ENCODE measurements at regions not wholly inside any gene's neighbourhood (a gene's known extent, or its start where the extent isn't known, plus 50 kb on each side); places are given as distances from the start of the nearest gene placed in this dataset.

- Mint-ChIP-seq H3K4me3 (no peak overlapping the region), H3K27ac (no peak overlapping the region), H3K9me3 (peaks cover 21% of the 10 kb centered on the region), H3K36me3 (no peaks in the 10 kb centered on the region), H3K4me1 (no peaks in the 10 kb centered on the region), H3K27me3 (ENCODE audit: insufficient read depth, low read depth) (peaks cover 5% of the 10 kb centered on the region)
- no peak overlapping the region for H3K4me2 ChIP-seq
- H2AFZ ChIP-seq (replicated peaks) = no peak overlapping the region
- no peaks in the 10 kb centered on the region for H3K27me3 ChIP-seq
- no peaks in the 10 kb centered on the region for H3F3A ChIP-seq (ENCODE audit: low read depth)
- no peak overlapping the region for H3K9ac ChIP-seq
- H3K36me3 ChIP-seq = no peaks in the 10 kb centered on the region
- H3K9me3 ChIP-seq (ENCODE audit: low read depth) = peaks cover 5% of the 10 kb centered on the region
- no peak overlapping the region for H3K27ac ChIP-seq
- no peaks in the 10 kb centered on the region for H4K20me1 ChIP-seq (ENCODE audit: low read depth)
- H3K4me1 ChIP-seq = no peaks in the 10 kb centered on the region
- no peaks in the 10 kb centered on the region for H3K79me2 ChIP-seq (ENCODE audit: low read depth)
- no peak overlapping the region for H3K4me3 ChIP-seq
- DNase-seq (ENCODE audit: low spot score) = no peak
- TF ChIP-seq EZH2phosphoT487 (IDR thresholded peaks at IDR 0.05) = no peak
- TF ChIP-seq CTCF (IDR thresholded peaks at IDR 0.05) = no peak
- no peak for TF ChIP-seq EZH2 (IDR thresholded peaks at IDR 0.05)
These were observed 233.7 kb downstream of the COG6 start for GRCh38 chr13:39888865-39889810.

GRCh38 chr13:39890537-39890936 lies 235.1 kb downstream of the COG6 start:
- no peaks in the 10 kb centered on the region for H3K4me1 ChIP-seq
- Mint-ChIP-seq H3K36me3 (no peaks in the 10 kb centered on the region), H3K4me3 (no peak overlapping the region), H3K27ac (no peak overlapping the region), H3K9me3 (peaks cover 8% of the 10 kb centered on the region), H3K27me3 (ENCODE audit: insufficient read depth, low read depth) (peaks cover 5% of the 10 kb centered on the region), H3K4me1 (no peaks in the 10 kb centered on the region)
- H3K79me2 ChIP-seq (ENCODE audit: low read depth) = no peaks in the 10 kb centered on the region
- TF ChIP-seq EZH2phosphoT487 (IDR thresholded peaks at IDR 0.05) (no peak), CTCF (IDR thresholded peaks at IDR 0.05) (no peak), EZH2 (IDR thresholded peaks at IDR 0.05) (no peak)
- H3K27me3 ChIP-seq = no peaks in the 10 kb centered on the region
- no peak overlapping the region for H2AFZ ChIP-seq (replicated peaks)
- no peak overlapping the region for H3K27ac ChIP-seq
- H3K9me3 ChIP-seq (ENCODE audit: low read depth) = no peaks in the 10 kb centered on the region
- H3K9ac ChIP-seq = no peak overlapping the region
- H3K4me3 ChIP-seq = no peak overlapping the region
- H3K4me2 ChIP-seq = no peak overlapping the region
- no peaks in the 10 kb centered on the region for H4K20me1 ChIP-seq (ENCODE audit: low read depth)
- H3F3A ChIP-seq (ENCODE audit: low read depth) = no peaks in the 10 kb centered on the region
- no peak for DNase-seq (ENCODE audit: low spot score)
- H3K36me3 ChIP-seq = no peaks in the 10 kb centered on the region

GRCh38 chr13:39892721-39893685 lies 237.5 kb downstream of the COG6 start:
- no peak overlapping the region for H3K4me3 Mint-ChIP-seq
- H3K27me3 ChIP-seq = no peaks in the 10 kb centered on the region
- H3K9me3 Mint-ChIP-seq = peaks cover 5% of the 10 kb centered on the region
- H3K27me3 Mint-ChIP-seq (ENCODE audit: insufficient read depth, low read depth) = peaks cover 5% of the 10 kb centered on the region
- no peak overlapping the region for H3K27ac ChIP-seq
- H3K9me3 ChIP-seq (ENCODE audit: low read depth) = no peaks in the 10 kb centered on the region
- no peaks in the 10 kb centered on the region for H4K20me1 ChIP-seq (ENCODE audit: low read depth)
- no peak overlapping the region for H2AFZ ChIP-seq (replicated peaks)
- no peaks in the 10 kb centered on the region for H3K4me1 Mint-ChIP-seq
- H3K4me3 ChIP-seq = no peak overlapping the region
- H3K4me1 ChIP-seq = no peaks in the 10 kb centered on the region
- no peak overlapping the region for H3K9ac ChIP-seq
- no peaks in the 10 kb centered on the region for H3K36me3 Mint-ChIP-seq
- no peaks in the 10 kb centered on the region for H3K36me3 ChIP-seq
- H3F3A ChIP-seq (ENCODE audit: low read depth) = no peaks in the 10 kb centered on the region
- TF ChIP-seq CTCF (IDR thresholded peaks at IDR 0.05) (no peak), EZH2 (IDR thresholded peaks at IDR 0.05) (no peak), EZH2phosphoT487 (IDR thresholded peaks at IDR 0.05) (no peak)
- H3K79me2 ChIP-seq (ENCODE audit: low read depth) = no peaks in the 10 kb centered on the region
- H3K4me2 ChIP-seq = no peak overlapping the region
- no peak for DNase-seq (ENCODE audit: low spot score)
- peak overlapping the region; percentile 58 for H3K27ac Mint-ChIP-seq
